Sigmoid colon (tissue), 6 donors: ENCODE measurements at regions not wholly inside any gene's neighbourhood (a gene's known extent, or its start where the extent isn't known, plus 50 kb on each side); places are given as distances from the start of the nearest gene placed in this dataset.

Source experiments
- DNase-seq: peaks from one replicate; pipeline ENCODE4 v3.0.0-alpha.2; 2019
- H3K27ac ChIP-seq, 4 donors: fragments of 200-600 bp; sonication (generic); one replicate each; pipeline ENCODE4 v1.5.1; 2016 to 2019; ENCODE audit warnings: mild to moderate bottlenecking in 1 of 4
- H3K27me3 ChIP-seq, 3 donors: fragments of 200-600 bp; sonication (generic); one replicate each; pipeline ENCODE4 v1.5.1; 2019; ENCODE audit warnings: mild to moderate bottlenecking in 1 of 3
- H3K36me3 ChIP-seq, 4 donors: fragments of 200-600 bp; sonication (generic); one replicate each; pipeline ENCODE4 v1.5.1; 2016 to 2019
- H3K4me1 ChIP-seq, 4 donors: fragments of 200-600 bp; sonication (generic); one replicate each; pipeline ENCODE4 v1.5.1; 2017 to 2019
- H3K4me3 ChIP-seq, 4 donors: fragments of 200-600 bp; sonication (generic); one replicate each; pipeline ENCODE4 v1.5.1; 2017 to 2019; ENCODE audit warnings: mild to moderate bottlenecking in 2 of 4, moderate library complexity in 1 of 4
- H3K9me3 ChIP-seq, 4 donors: fragments of 200-600 bp in 3 of 4; sonication (generic) in 3 of 4; one replicate each; pipeline versions ENCODE4 v1.5.1 to v1.6.1; 2013 to 2019
- CTCF ChIP-seq, 4 experiments: fragments of 450-650 bp in 3 of 4; fragments of 200-600 bp in 1 of 4; IDR thresholded peaks; one replicate each; pipeline ENCODE4 v1.5.1; 2016 to 2019; ENCODE audit warnings: antibody characterized with exemption in 4 of 4, mild to moderate bottlenecking in 3 of 4, moderate library complexity in 2 of 4
- EP300 ChIP-seq, 4 donors: sonication (generic); formaldehyde crosslinking; IDR thresholded peaks; one replicate each; pipeline ENCODE4 v1.6.1; 2017; ENCODE audit warnings: antibody characterized with exemption in 4 of 4
- POLR2A ChIP-seq, 2 donors: fragments of 450-650 bp; IDR thresholded peaks; one replicate each; pipeline ENCODE4 v1.6.1; 2016; ENCODE audit warnings: antibody characterized with exemption in 2 of 2, mild to moderate bottlenecking in 2 of 2, moderate library complexity in 2 of 2
- POLR2AphosphoS5 ChIP-seq, 4 donors: sonication (generic); formaldehyde crosslinking; IDR thresholded peaks; one replicate each; pipeline ENCODE4 v1.6.1; 2017; ENCODE audit warnings: antibody characterized with exemption in 4 of 4
- WGBS, 2 donors: extraction: QIAGEN DNeasy Blood & Tissue Kit; methylation state at CpG; one replicate each; pipeline ENCODE4 v1.1.7; 2013; 5-methylcytosine and 5-hydroxymethylcytosine counted together
- intact Hi-C: fragments of 100-400 bp; cut with DNase I; formaldehyde crosslinking; loops from one replicate; pipeline ENCODE4 v1.15.1; 2023
- donor health status: healthy with polysubstance abuse.
- donor health status: healthy.

GRCh38 chr20:19827818-19828217 lies 69.8 kb downstream of the RIN2 start:
- TF ChIP-seq POLR2AphosphoS5 (IDR thresholded peaks at IDR 0.05): no peak
- TF ChIP-seq POLR2A (IDR thresholded peaks at IDR 0.05): no peak
- no peak for TF ChIP-seq EP300 (IDR thresholded peaks at IDR 0.05)
- TF ChIP-seq CTCF (IDR thresholded peaks at IDR 0.05): no peak
- intact Hi-C loops: no loop called here
- Histone ChIP-seq H3K27me3 (no peaks in the 10 kb centered on the region), H3K4me1 (peaks cover 0 to 3% (median 0%) of the 10 kb centered on the region in 4 donors), H3K9me3 (no peaks in the 10 kb centered on the region), H3K36me3 (peaks cover 0 to 9% (median 0%) of the 10 kb centered on the region in 4 donors), H3K4me3 (no peak overlapping the region), H3K27ac (no peak overlapping the region)
- 33 to 45% methylated on average over 1 of the region's 1 CpG for WGBS, 2 donors
- no peak for DNase-seq

- 44 to 75% methylated on average over 4 of the region's 4 CpGs for WGBS, 2 donors
- Histone ChIP-seq H3K36me3 (peaks cover 0 to 9% (median 0%) of the 10 kb centered on the region in 4 donors), H3K4me1 (peaks cover 0 to 7% (median under 1%) of the 10 kb centered on the region in 4 donors), H3K9me3 (no peaks in the 10 kb centered on the region), H3K4me3 (no peak overlapping the region), H3K27me3 (no peaks in the 10 kb centered on the region), H3K27ac (no peak overlapping the region)
- no peak for DNase-seq
- intact Hi-C loops: no loop called here
- TF ChIP-seq POLR2AphosphoS5 (IDR thresholded peaks at IDR 0.05) (no peak), POLR2A (IDR thresholded peaks at IDR 0.05) (no peak), CTCF (IDR thresholded peaks at IDR 0.05) (no peak), EP300 (IDR thresholded peaks at IDR 0.05) (no peak)
Observed at GRCh38 chr20:19828232-19828631, 70.2 kb downstream of the RIN2 start.

GRCh38 chr20:19830211-19830785 lies 72.2 kb downstream of the RIN2 start:
- H3K27ac ChIP-seq: no peak overlapping the region
- WGBS, 2 donors: 75 to 89% methylated on average over 2 of the region's 2 CpGs

GRCh38 chr20:19832875-19833274 lies 74.8 kb downstream of the RIN2 start:
- WGBS, 2 donors: 57 to 81% methylated on average over 5 of the region's 5 CpGs
- no peak overlapping the region for H3K4me3 ChIP-seq
- H3K27ac ChIP-seq: no peak overlapping the region
- no peaks in the 10 kb centered on the region for H3K9me3 ChIP-seq
- no peaks in the 10 kb centered on the region for H3K36me3 ChIP-seq
- H3K27me3 ChIP-seq: no peaks in the 10 kb centered on the region
- DNase-seq: no peak
- peaks cover 0 to 35% (median 22%) of the 10 kb centered on the region in 4 donors for H3K4me1 ChIP-seq
- intact Hi-C loops: no loop called here
- TF ChIP-seq EP300 (IDR thresholded peaks at IDR 0.05) (no peak), POLR2AphosphoS5 (IDR thresholded peaks at IDR 0.05) (no peak), POLR2A (IDR thresholded peaks at IDR 0.05) (no peak), CTCF (IDR thresholded peaks at IDR 0.05) (no peak)

More at GRCh38 chr20:19830211-19830785, 72.2 kb downstream of the RIN2 start:
- Histone ChIP-seq H3K27me3 (no peaks in the 10 kb centered on the region), H3K36me3 (no peaks in the 10 kb centered on the region), H3K4me1 (peaks cover 0 to 25% (median 13%) of the 10 kb centered on the region in 4 donors), H3K9me3 (no peaks in the 10 kb centered on the region), H3K4me3 (no peak overlapping the region)
- intact Hi-C loops: no loop called here
- TF ChIP-seq POLR2AphosphoS5 (IDR thresholded peaks at IDR 0.05) (no peak), EP300 (IDR thresholded peaks at IDR 0.05) (no peak), POLR2A (IDR thresholded peaks at IDR 0.05) (no peak), CTCF (IDR thresholded peaks at IDR 0.05) (no peak)
- DNase-seq: no peak

GRCh38 chr20:19833395-19833794 lies 75.3 kb downstream of the RIN2 start:
- Histone ChIP-seq H3K4me1 (peaks cover 0 to 35% (median 22%) of the 10 kb centered on the region in 4 donors), H3K4me3 (no peak overlapping the region), H3K27me3 (no peaks in the 10 kb centered on the region), H3K27ac (no peak overlapping the region), H3K36me3 (no peaks in the 10 kb centered on the region), H3K9me3 (no peaks in the 10 kb centered on the region)
- no peak for DNase-seq
- intact Hi-C loops: no loop called here
- 73 to 82% methylated on average over 6 of the region's 6 CpGs for WGBS, 2 donors
- TF ChIP-seq CTCF (IDR thresholded peaks at IDR 0.05): no peak
- TF ChIP-seq POLR2AphosphoS5 (IDR thresholded peaks at IDR 0.05): no peak
